HG02763 (cell line): ENCODE measurements at regions not wholly inside any gene's neighbourhood (a gene's known extent, or its start where the extent isn't known, plus 50 kb on each side); places are given as distances from the start of the nearest gene placed in this dataset.
"Not testable (repeated sequence)": the region's sequence is repeated elsewhere in the genome, so short reads cannot be mapped to it uniquely, and the experiment has no call there.

Source experiments
- ATAC-seq: cut with Tn5 transposase; IDR thresholded peaks from one replicate; pipeline ENCODE4 v1.9.1; 2021; ENCODE audit warnings: mild to moderate bottlenecking, moderate library complexity; ENCODE audit not compliant: unreplicated experiment

DNA sequence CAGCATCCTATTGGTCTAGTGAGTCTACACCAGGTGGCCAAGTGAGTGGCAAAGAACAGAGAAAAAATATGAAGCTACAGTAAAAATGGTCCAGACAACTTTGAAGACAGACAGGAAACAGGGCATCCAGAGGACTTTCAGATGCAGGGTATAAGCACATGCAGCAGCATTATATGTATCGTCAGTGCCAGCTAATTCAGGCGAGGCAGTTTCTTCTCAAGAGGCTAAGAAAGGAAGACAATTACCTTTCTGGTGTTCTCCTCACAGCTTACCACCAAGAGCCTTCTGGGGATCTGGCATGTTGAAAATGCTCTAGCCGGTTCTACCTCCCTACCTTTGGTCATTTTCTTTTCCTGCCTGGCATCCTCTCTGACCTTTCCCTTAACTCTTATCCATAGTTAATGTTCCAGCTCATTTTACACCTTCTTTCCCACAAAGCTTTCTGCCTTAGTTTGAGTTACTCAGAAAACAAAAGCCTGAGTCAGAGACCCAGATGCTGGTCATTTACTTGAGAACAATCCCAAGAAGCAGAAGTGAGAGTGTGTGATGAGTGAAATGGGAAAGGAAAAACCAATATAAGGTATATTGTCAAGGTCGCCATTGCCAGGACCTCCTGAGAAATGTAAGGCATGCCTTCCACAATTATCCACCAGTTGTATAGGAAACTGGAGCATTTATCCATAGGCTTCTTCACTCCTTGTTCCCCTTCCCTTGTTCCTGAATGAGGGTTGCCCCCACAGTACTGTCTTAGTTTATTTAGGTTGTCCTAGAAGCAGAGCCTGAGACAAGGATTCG, 444.1 kb downstream of the PLPP3 start:
- peak; percentile 47 for ATAC-seq

DNA sequence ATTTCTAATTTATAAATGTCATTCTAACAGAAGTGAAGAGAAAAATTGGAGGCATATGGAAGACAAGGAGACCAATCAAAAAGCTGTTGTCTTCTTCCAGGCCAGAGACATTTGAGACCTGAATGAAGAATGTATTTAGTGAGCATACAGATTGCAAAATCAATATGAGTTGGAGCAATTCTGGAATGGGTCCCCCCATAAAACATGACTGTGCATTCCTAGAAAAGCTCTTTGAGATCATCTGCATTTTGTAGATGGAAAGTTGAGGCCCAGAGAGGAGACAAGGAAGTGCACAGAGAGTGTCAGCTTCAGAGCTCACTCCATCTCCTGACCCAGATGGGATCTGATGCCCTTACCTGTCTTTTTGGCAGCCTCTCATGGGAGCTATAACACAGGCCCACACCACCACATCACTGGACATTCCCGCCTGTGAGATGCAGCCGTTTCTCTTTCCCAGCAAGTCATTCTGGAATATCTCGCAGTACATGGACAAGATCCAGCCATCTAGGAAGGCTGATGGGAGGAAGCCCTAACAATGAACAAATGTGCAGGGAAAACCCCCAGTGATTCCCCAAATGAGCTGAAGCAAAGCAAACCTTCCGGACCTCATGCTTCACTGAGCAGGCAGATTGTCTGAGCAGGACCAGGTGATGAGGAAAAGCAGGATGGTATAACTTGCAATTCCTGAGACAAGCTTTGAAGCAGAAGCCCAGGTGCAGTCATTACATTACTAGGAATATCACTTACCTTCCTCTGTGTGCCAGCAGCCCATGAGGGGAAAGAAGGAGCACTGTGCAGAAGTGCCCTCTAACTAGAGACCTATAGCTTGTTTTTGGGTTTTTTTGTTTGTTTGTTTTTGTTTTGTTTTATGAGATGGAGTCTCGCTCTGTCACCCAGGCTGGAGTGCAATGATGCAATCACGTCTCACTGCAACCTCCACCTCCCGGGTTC, 445.6 kb downstream of the PLPP3 start:
- peak; percentile 48 for ATAC-seq

DNA sequence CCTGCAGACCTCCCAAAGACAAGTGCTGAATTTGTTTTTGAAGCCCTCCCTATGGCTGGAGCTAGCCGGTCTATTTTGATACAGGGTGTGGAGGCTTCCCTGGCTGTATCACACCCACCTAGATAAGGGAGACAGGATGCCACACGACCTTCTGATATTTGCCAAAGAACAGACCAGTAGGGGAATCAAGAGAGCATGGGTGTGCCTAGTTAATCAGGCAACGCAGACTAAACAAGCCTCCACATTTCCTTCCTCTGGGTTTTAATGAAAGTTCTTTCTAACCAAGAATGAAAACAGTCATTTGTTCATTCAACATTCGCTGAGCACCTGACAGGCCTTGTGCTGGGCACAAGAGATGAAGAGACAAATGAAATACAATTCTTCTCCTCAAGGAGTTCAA, 446.8 kb downstream of the PLPP3 start:
- ATAC-seq: no peak

DNA sequence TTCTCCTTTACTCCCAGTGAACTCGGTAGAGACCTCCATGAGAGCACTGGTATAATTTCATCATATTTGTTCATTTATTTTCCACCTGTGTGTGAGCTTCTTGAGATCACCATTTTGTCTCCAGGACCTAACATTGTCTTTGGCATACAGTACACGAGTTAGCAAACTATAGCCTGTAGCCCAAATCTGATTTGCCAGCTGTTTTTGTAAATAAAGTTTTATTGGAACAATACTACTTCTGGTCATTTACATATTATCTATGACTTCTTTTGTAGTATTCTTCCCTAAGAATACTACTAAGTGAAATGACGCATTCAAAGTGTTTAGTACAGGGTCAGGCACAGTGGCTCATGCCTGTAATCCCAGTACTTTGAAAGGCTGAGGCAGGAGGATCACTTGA, 449.5 kb downstream of the PLPP3 start:
- ATAC-seq: no peak

DNA sequence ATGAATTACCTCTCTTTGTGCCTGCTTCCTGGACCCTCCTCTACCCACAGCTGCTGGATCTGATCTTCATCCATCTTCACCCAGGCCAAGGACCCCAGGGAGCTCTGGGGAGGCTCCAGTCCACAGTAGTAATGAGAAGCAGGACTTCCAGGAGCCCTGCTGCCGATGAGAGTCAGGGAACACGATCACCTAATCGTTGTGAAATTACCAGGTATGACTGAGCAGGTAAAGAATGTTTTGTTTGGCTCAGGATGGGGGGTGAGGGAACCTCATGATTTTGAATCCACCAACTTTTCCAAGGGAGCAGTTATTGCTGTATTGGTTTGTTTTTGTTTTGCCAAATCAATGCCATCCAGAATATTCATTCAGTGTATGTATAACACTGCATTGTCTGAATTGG, 454.0 kb downstream of the PLPP3 start:
- no peak for ATAC-seq

DNA sequence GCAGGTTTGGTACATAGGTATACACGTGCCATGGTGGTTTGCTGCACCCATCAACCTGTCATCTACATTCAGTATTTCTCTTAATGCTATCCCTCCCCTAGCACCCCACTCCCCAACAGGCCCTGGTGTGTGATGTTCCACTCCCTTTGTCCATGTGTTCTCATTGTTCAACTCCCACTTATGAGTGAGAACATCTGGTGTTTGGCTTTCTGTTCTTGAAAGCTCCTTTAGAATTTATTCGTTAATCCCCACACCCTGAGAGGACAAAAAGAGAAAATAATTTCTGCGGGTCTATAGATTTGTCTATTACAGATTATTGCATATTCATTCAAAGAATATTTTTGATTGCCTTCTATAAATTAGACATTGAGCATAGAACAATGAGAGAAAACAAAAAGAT, 455.5 kb downstream of the PLPP3 start:
- ATAC-seq: no peak

GRCh38 chr1:56123421-56123820, 455.9 kb downstream of the PLPP3 start:
- no peak for ATAC-seq

DNA sequence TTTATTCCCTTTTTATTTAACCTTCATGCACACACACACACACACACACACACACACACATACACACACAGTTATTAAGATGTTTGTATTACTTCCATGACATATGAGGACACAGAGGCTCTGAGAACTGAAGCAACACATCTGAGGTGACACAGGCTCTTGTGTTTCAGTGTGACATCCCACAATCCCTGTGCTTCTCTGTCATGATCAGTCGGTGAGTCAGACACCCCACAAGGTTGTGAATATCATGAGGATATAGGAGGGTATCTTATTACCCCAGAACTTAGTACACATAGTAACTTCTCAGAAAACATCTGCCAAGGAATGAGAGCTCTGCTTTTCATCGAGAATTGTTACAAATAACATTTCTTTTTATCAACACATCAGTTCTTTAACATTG, 459.3 kb downstream of the PLPP3 start:
- no peak for ATAC-seq

DNA sequence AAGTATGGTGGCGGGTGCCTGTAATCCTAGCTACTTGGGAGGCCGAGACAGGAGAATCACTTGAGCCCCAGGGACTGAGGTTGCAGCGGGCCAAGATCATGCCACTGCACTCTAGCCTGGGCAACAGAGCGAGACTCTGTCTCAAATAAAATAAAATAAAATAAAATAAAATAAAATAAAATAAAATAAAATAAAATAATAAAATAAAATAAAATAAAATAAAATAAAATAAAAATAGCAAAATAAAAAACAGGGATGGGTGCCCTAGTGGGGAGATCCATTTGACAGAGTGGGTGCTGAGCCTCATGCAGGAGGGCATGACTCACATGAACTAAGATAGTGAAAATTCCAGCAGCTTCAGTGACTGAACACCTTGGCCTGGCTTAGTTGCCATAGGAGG, 460.7 kb downstream of the PLPP3 start:
- not testable (repeated sequence) for ATAC-seq

- no peak for ATAC-seq
Observed at GRCh38 chr1:56115701-56116100, 463.7 kb downstream of the PLPP3 start.

DNA sequence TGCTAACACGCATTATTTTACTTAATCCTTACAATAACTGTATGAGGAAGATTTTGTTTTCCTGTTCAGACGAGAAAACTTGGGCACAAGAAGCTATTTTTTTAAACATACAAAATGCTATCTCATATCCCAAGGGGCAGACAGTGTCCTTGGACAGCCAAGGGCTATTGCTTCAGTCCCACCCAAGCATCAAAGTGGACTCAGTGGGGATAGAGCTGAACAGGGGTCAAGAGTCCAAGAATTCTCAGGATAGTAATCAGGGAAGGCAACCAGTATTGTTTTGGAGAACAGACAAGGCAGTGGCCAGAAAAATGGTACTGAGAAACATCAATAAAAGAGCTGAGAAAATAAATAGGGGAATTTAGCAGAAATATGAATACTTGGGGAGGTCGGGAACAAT, 465.7 kb downstream of the PLPP3 start:
- no peak for ATAC-seq

DNA sequence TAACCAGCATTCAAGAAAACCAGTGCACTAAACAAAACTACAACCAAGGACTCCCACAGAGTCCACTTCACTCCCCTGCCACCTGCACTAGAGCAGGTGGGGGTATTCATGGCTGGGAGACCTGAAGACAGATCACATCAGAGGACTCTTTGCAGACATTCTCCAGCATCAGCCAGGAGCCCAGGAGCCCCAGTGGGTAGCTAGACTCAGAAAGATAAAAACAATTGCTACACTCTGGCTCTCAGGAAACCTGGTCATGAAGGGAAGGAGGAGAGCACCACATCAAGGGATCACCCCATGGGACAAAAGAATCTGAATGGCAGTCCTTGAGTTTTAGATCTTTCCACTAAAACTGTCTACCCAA, 472.1 kb downstream of the PLPP3 start:
- ATAC-seq: no peak

DNA sequence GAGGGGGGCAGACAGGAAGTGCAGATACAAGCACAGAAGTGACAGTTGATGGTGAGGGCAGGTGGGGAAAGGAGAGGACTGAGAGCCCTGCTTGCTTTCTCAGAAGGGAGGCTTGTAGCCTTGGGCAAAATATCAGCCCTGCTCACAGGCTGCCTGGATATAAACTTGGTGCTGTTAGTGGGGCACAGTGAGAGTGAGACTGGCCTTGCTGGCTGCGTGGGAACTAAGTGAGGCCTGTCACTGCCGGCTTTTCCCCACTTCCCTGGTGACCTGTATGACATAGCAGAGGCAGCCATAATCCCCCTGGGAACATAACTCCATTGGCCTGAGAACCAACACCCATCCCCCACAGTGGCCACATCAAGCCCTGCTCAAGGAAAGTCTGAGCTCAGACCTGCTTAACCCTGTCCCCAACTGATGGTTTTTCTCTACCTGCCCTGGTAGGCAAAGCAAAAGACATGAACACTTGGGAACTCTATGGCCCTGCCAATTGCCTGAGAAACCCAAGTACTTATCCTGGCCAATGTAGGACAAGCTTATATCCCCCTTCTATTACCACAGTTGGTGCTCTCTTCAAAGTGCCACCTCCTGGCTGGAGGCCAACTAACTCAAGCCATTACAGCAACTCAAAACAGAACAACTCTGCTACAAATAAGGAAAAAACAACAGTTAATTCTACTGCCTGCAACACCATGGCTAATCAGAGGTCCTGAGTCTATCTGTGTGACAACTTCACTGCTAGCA, 472.7 kb downstream of the PLPP3 start:
- ATAC-seq: no peak

DNA sequence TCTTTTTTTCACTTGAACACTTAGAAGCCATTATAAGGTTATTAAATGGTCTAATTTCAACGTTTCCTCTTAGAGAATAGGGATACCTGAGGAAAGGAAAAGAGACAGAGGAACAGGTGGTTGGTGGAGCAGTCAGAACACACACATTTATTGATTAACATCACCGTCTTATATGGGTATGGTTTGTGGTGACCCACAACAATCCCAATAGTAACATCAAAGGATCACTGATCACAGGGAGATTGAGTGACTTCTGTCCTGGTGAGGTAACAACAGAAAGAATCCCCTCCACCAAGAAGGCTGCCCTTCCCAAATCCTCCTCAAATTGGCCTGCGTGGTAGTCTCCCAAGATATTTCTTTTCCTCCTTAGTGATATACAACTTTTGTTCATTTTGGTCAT, 474.0 kb downstream of the PLPP3 start:
- no peak for ATAC-seq

DNA sequence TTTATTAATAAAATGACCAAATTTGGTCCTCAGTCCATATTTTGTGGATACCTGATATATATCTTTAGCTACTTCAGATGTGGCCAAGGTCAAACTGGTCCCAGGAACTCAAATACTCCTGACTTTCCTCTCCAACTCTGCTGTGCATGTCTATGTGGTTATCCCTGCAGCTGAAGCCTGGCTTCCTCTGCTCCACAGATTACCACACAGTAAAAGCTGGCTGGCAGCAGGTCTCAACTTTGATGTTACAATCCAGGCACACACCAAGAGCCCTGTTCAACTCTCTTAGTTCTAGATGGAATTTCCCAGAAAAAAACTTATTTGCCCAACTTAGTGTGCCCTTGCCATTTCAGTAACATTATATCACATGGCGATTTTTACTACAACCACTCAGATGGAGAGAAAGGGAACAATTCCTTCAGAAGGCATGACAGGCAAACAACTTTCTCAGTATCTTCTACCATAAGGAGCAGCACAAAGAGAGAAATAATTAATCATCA, 479.5 kb downstream of the PLPP3 start:
- ATAC-seq: no peak

DNA sequence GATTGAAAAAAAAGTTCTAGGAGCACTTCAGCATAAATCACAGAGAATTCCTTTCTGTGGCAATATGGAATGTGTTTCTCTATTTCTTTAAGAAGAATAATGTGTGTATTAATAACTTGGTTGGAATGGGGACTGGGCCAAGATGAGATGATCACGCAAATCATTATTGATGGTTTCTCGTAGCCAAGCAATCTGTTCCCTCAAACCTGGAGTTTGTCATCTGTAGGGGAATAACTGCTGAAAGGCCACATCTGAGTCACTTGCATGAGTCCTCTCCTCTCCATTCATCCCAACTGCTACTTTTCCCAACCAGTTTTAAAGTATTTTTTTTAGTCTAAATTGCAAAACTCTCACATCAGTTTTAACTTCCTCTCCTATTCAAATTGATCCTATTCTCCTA, 480.4 kb downstream of the PLPP3 start:
- no peak for ATAC-seq

DNA sequence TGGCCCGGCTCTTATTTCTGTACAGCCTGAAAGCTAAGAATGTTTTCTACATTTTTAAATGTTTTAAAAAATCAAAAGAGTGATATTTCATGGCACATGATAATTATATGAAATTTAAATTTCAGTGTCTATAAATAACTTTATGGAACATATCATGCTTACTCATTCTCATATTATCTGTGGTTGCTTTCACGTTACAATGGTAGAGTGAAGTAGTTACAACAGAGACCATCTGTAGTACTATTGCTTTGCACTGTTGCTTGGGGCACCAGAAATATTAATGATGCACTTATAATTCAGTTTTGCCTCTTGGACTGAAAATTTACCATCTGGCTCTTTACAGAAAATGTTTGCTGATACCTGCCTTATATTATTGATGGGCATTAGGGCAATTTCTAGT, 481.6 kb downstream of the PLPP3 start:
- no peak for ATAC-seq

DNA sequence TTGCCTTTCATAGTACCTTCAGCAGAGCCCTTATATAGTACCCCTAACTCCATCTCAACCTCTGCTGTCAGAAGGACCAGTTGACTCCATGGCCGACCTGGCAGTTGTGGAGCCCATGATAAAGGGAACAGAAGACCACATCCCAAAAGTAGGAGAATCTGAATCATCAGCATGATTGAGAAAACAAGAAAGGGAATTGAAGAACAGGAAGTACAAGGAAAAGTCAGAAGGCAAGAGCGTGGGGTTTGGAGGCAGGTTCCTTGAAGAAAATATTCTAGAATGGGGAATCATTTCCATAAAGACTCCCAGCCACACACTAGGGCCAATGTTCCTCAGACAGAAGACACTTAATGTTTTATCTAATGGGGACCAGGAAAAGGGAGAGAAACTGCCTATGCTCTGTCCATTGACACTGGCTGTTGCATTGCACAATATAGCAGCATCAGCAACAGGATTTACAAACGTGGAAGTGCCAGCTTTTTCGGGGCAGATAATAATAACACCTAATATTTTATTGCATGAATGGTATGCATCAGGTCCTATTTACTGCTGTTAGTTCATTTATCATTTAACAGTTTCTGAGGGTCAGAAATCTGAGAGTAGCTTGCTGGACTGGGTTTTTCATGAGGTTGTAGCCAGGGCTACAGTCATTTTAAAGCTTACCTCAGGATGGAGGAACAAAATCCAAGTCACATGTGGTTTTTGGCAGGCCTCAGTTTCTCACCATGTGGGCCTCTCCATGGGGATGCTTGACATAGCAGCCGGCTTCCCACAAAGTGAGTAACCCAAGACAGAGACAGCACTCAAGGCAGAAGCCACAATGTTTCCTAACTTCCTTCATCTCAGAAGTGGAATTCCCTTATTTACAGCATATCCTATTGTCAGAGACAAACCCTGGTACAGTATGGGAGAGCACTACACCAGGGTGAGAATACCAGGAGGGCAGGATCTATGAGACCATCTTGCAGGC, 483.4 kb downstream of the PLPP3 start:
- ATAC-seq: no peak

- ATAC-seq: no peak
Observed at GRCh38 chr1:56094168-56094567, 485.2 kb downstream of the PLPP3 start.
